ENCODE measurements at regions not wholly inside any gene's neighbourhood (a gene's known extent, or its start where the extent isn't known, plus 50 kb on each side); places are given as distances from the start of the nearest gene placed in this dataset.

GRCh38 chr6:168724033-168724432, 283.0 kb downstream of the SMOC2 start:
- Histone ChIP-seq H3K27me3 (replicated peaks; ENCODE audit: insufficient read depth, low read length) (no peaks in the 10 kb centered on the region), H3F3A (ENCODE audit: insufficient read depth, low read length) (no peaks in the 10 kb centered on the region), H3K36me3 (replicated peaks; ENCODE audit: insufficient read depth, low read length) (no peaks in the 10 kb centered on the region), H2AFZ (ENCODE audit: low read length) (no peak overlapping the region), H4K20me1 (ENCODE audit: insufficient read depth, low read length) (no peaks in the 10 kb centered on the region), H3K79me2 (ENCODE audit: low read length) (no peaks in the 10 kb centered on the region), H3K4me1 (ENCODE audit: low read length) (no peaks in the 10 kb centered on the region), H3K4me2 (ENCODE audit: low read depth, low read length) (no peak overlapping the region), H3K27ac (ENCODE audit: low read length) (no peak overlapping the region), H3K9ac (ENCODE audit: low read length) (no peak overlapping the region), H3K9me2 (replicated peaks; ENCODE audit: insufficient read depth, low read length) (no peaks in the 10 kb centered on the region), H3K9me3 (replicated peaks; ENCODE audit: insufficient read depth, low read length) (no peaks in the 10 kb centered on the region), H3K4me3 (ENCODE audit: low read length) (no peak overlapping the region)
- no peak for TF ChIP-seq EZH2phosphoT487 (IDR thresholded peaks at IDR 0.05; ENCODE audit: low read length)
- TF ChIP-seq EZH2 (optimal IDR thresholded peaks at IDR 0.05; ENCODE audit: low read depth, low read length): no peak
- TF ChIP-seq CTCF (IDR thresholded peaks at IDR 0.05; ENCODE audit: low read length): no peak
- no peak for DNase-seq

DNA sequence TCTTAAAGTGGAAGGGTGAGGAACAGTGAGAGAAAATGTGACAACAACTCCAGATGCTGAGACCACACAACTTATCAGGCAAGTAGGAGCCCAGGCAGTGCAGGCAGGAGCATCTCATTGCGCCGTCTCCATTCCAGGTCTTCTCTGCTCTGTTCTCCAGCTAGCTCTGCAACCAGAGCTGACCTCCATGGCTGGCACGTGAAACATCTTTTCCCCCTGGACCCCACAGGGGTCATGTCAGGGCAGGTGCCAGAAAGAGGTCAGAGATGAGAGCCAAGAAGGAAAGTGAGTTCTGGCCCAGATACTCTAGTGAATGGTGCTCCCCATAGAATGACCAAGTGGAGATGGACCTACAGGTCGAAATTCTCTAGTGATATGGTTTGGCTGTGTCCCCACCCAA, 281.4 kb downstream of the SMOC2 start:
- TF ChIP-seq CTCF (IDR thresholded peaks at IDR 0.05; ENCODE audit: low read length) (no peak), EZH2 (optimal IDR thresholded peaks at IDR 0.05; ENCODE audit: low read depth, low read length) (no peak), EZH2phosphoT487 (IDR thresholded peaks at IDR 0.05; ENCODE audit: low read length) (no peak)
- no peak overlapping the region for H3K27ac ChIP-seq (ENCODE audit: low read length)

GRCh38 chr6:168721571-168721970, 280.6 kb downstream of the SMOC2 start:
- no peak for DNase-seq
- H3K9me2 ChIP-seq (replicated peaks; ENCODE audit: insufficient read depth, low read length): no peaks in the 10 kb centered on the region
- no peaks in the 10 kb centered on the region for H3K27me3 ChIP-seq (replicated peaks; ENCODE audit: insufficient read depth, low read length)
- H2AFZ ChIP-seq (ENCODE audit: low read length): no peak overlapping the region
- H4K20me1 ChIP-seq (ENCODE audit: insufficient read depth, low read length): no peaks in the 10 kb centered on the region
- no peak overlapping the region for H3K9ac ChIP-seq (ENCODE audit: low read length)
- no peak overlapping the region for H3K4me3 ChIP-seq (ENCODE audit: low read length)
- no peaks in the 10 kb centered on the region for H3K79me2 ChIP-seq (ENCODE audit: low read length)
- no peaks in the 10 kb centered on the region for H3K4me1 ChIP-seq (ENCODE audit: low read length)
- no peak overlapping the region for H3K27ac ChIP-seq (ENCODE audit: low read length)
- H3K36me3 ChIP-seq (replicated peaks; ENCODE audit: insufficient read depth, low read length): no peaks in the 10 kb centered on the region
- no peak for TF ChIP-seq EZH2 (optimal IDR thresholded peaks at IDR 0.05; ENCODE audit: low read depth, low read length)
- no peak for TF ChIP-seq EZH2phosphoT487 (IDR thresholded peaks at IDR 0.05; ENCODE audit: low read length)
- no peak for TF ChIP-seq CTCF (IDR thresholded peaks at IDR 0.05; ENCODE audit: low read length)
- H3K9me3 ChIP-seq (replicated peaks; ENCODE audit: insufficient read depth, low read length): no peaks in the 10 kb centered on the region
- no peak overlapping the region for H3K4me2 ChIP-seq (ENCODE audit: low read depth, low read length)
- H3F3A ChIP-seq (ENCODE audit: insufficient read depth, low read length): no peaks in the 10 kb centered on the region

More for the DNA sequence above, 281.4 kb downstream of the SMOC2 start:
- Histone ChIP-seq H3K9me3 (replicated peaks; ENCODE audit: insufficient read depth, low read length) (no peaks in the 10 kb centered on the region), H3K36me3 (replicated peaks; ENCODE audit: insufficient read depth, low read length) (no peaks in the 10 kb centered on the region), H4K20me1 (ENCODE audit: insufficient read depth, low read length) (no peaks in the 10 kb centered on the region), H3K9me2 (replicated peaks; ENCODE audit: insufficient read depth, low read length) (no peaks in the 10 kb centered on the region), H2AFZ (ENCODE audit: low read length) (no peak overlapping the region), H3K4me2 (ENCODE audit: low read depth, low read length) (no peak overlapping the region), H3K79me2 (ENCODE audit: low read length) (no peaks in the 10 kb centered on the region), H3K27me3 (replicated peaks; ENCODE audit: insufficient read depth, low read length) (no peaks in the 10 kb centered on the region), H3K4me1 (ENCODE audit: low read length) (no peaks in the 10 kb centered on the region), H3K4me3 (ENCODE audit: low read length) (no peak overlapping the region), H3K9ac (ENCODE audit: low read length) (no peak overlapping the region), H3F3A (ENCODE audit: insufficient read depth, low read length) (no peaks in the 10 kb centered on the region)
- no peak for DNase-seq
